NCI-H146 treated with DMSO at 0.1 percent for 48 hours (cell line): ENCODE measurements at regions not wholly inside any gene's neighbourhood (a gene's known extent, or its start where the extent isn't known, plus 50 kb on each side); places are given as distances from the start of the nearest gene placed in this dataset.
"Not testable (repeated sequence)": the region's sequence is repeated elsewhere in the genome, so short reads cannot be mapped to it uniquely, and the experiment has no call there.

ENCODE experiments used
- DNase-seq: peaks from one replicate; lab custom pipeline; 2025; ENCODE audit not compliant: unreplicated experiment; lab: John Stamatoyannopoulos, UW

- DNase-seq: no peak
Measured at GRCh38 chr4:60581919-60582536, 618.1 kb upstream of the ADGRL3 start.

- no peak for DNase-seq
Measured at GRCh38 chr4:60588556-60588955, 611.6 kb upstream of the ADGRL3 start.

GRCh38 chr4:60589425-60589824 is 610.7 kb upstream of the ADGRL3 start:
- no peak for DNase-seq

- no peak for DNase-seq
Measured at GRCh38 chr4:60590116-60590515, 610.0 kb upstream of the ADGRL3 start.

GRCh38 chr4:60605646-60606354 is 594.3 kb upstream of the ADGRL3 start:
- DNase-seq: peak; percentile 2

- DNase-seq: no peak
Measured at GRCh38 chr4:60611762-60612496, 588.2 kb upstream of the ADGRL3 start.

- DNase-seq: no peak
Measured at GRCh38 chr4:60617731-60618130, 582.4 kb upstream of the ADGRL3 start.

- DNase-seq: no peak
Measured at GRCh38 chr4:60619531-60620305, 580.4 kb upstream of the ADGRL3 start.

- no peak for DNase-seq
Measured at GRCh38 chr4:60637976-60638375, 562.1 kb upstream of the ADGRL3 start.

GRCh38 chr4:60648774-60649173 is 551.4 kb upstream of the ADGRL3 start:
- no peak for DNase-seq

GRCh38 chr4:60652933-60653332 is 547.2 kb upstream of the ADGRL3 start:
- DNase-seq: no peak

- DNase-seq: no peak
Measured at GRCh38 chr4:60655356-60655755, 544.8 kb upstream of the ADGRL3 start.

- no peak for DNase-seq
Measured at GRCh38 chr4:60656171-60656570, 544.0 kb upstream of the ADGRL3 start.

- DNase-seq: no peak
Measured at GRCh38 chr4:60657041-60657440, 543.1 kb upstream of the ADGRL3 start.

GRCh38 chr4:60657807-60658206 is 542.3 kb upstream of the ADGRL3 start:
- no peak for DNase-seq

GRCh38 chr4:60663769-60664168 is 536.4 kb upstream of the ADGRL3 start:
- DNase-seq: no peak

- no peak for DNase-seq
Measured at GRCh38 chr4:60682901-60683300, 517.2 kb upstream of the ADGRL3 start.

GRCh38 chr4:60683357-60683756 is 516.8 kb upstream of the ADGRL3 start:
- DNase-seq: no peak

GRCh38 chr4:60683973-60684372 is 516.2 kb upstream of the ADGRL3 start:
- DNase-seq: no peak

GRCh38 chr4:60696062-60696461 is 504.1 kb upstream of the ADGRL3 start:
- not testable (repeated sequence) for DNase-seq

GRCh38 chr4:60709061-60709460 is 491.1 kb upstream of the ADGRL3 start:
- DNase-seq: no peak
